HG02759 (cell line): ENCODE measurements at regions not wholly inside any gene's neighbourhood (a gene's known extent, or its start where the extent isn't known, plus 50 kb on each side); places are given as distances from the start of the nearest gene placed in this dataset.

Experiments
- ATAC-seq: cut with Tn5 transposase; IDR thresholded peaks from one replicate; pipeline ENCODE4 v1.9.1; 2021; ENCODE audit warnings: mild to moderate bottlenecking, moderate library complexity; ENCODE audit not compliant: unreplicated experiment

- ATAC-seq = no peak
Measured at GRCh38 chr7:108810756-108811385, 241.2 kb downstream of the DNAJB9 start.

- no peak for ATAC-seq
Measured at GRCh38 chr7:108813251-108814014, 243.8 kb downstream of the DNAJB9 start.

GRCh38 chr7:108815815-108816214, 246.1 kb downstream of the DNAJB9 start:
- no peak for ATAC-seq

- ATAC-seq = no peak
Measured at GRCh38 chr7:108818742-108819141, 249.1 kb downstream of the DNAJB9 start.

GRCh38 chr7:108824840-108825580, 255.3 kb downstream of the DNAJB9 start:
- ATAC-seq = no peak

- ATAC-seq = no peak
Measured at GRCh38 chr7:108825581-108825909, 255.9 kb downstream of the DNAJB9 start.

GRCh38 chr7:108836256-108836655, 266.6 kb downstream of the DNAJB9 start:
- no peak for ATAC-seq

GRCh38 chr7:108838198-108838597, 268.5 kb downstream of the DNAJB9 start:
- no peak for ATAC-seq

GRCh38 chr7:108839076-108839475, 269.4 kb downstream of the DNAJB9 start:
- ATAC-seq = no peak

GRCh38 chr7:108845951-108846350, 276.3 kb downstream of the DNAJB9 start:
- no peak for ATAC-seq

GRCh38 chr7:108846471-108846870, 276.8 kb downstream of the DNAJB9 start:
- ATAC-seq = no peak

GRCh38 chr7:108848486-108848885, 278.8 kb downstream of the DNAJB9 start:
- no peak for ATAC-seq

- ATAC-seq = no peak
Measured at GRCh38 chr7:108860615-108861014, 290.9 kb downstream of the DNAJB9 start.

- ATAC-seq = no peak
Measured at GRCh38 chr7:108861071-108861470, 291.4 kb downstream of the DNAJB9 start.

GRCh38 chr7:108863227-108863848, 293.7 kb downstream of the DNAJB9 start:
- no peak for ATAC-seq

- no peak for ATAC-seq
Measured at GRCh38 chr7:108869070-108869469, 299.4 kb downstream of the DNAJB9 start.

GRCh38 chr7:108875139-108875538, 305.5 kb downstream of the DNAJB9 start:
- no peak for ATAC-seq

GRCh38 chr7:108890862-108891261, 321.2 kb downstream of the DNAJB9 start:
- ATAC-seq = no peak

- ATAC-seq = no peak
Measured at GRCh38 chr7:108908456-108908855, 338.8 kb downstream of the DNAJB9 start.

- no peak for ATAC-seq
Measured at GRCh38 chr7:108911016-108911415, 341.3 kb downstream of the DNAJB9 start.

- ATAC-seq = no peak
Measured at GRCh38 chr7:108920490-108920889, 350.8 kb downstream of the DNAJB9 start.
